ENCODE measurements at regions not wholly inside any gene's neighbourhood (a gene's known extent, or its start where the extent isn't known, plus 50 kb on each side); places are given as distances from the start of the nearest gene placed in this dataset.

- DNase-seq (ENCODE audit: low read depth in 1 of 2, low spot score in 1 of 2): no peak
- H3K27ac ChIP-seq (replicated peaks): no peak overlapping the region
- no peak for TF ChIP-seq GABPA (IDR thresholded peaks at IDR 0.05; ENCODE audit: low read depth)
- TF ChIP-seq CTCF (IDR thresholded peaks at IDR 0.05; ENCODE audit: insufficient read depth, low read length): no peak
- no peak for TF ChIP-seq POLR2AphosphoS5 (IDR thresholded peaks at IDR 0.05; ENCODE audit: low read depth)
- TF ChIP-seq SPI1 (IDR thresholded peaks at IDR 0.05; ENCODE audit: borderline replicate concordance, low read depth): no peak
- TF ChIP-seq REST (IDR thresholded peaks at IDR 0.05; ENCODE audit: insufficient replicate concordance, low read depth): no peak
- no peak overlapping the region for H3K4me3 ChIP-seq (replicated peaks; ENCODE audit: insufficient read depth, low read length)
- peaks cover 2% of the 10 kb centered on the region for H3K27me3 ChIP-seq (ENCODE audit: insufficient read depth, poor library complexity, severe bottlenecking)
Observed at GRCh38 chr21:35566874-35567273, 493.5 kb downstream of the SETD4 start.

- no peak overlapping the region for H3K27ac ChIP-seq (replicated peaks)
- TF ChIP-seq CTCF (IDR thresholded peaks at IDR 0.05; ENCODE audit: insufficient read depth, low read length): no peak
- no peak for TF ChIP-seq SPI1 (IDR thresholded peaks at IDR 0.05; ENCODE audit: borderline replicate concordance, low read depth)
- no peak for TF ChIP-seq REST (IDR thresholded peaks at IDR 0.05; ENCODE audit: insufficient replicate concordance, low read depth)
- TF ChIP-seq POLR2AphosphoS5 (IDR thresholded peaks at IDR 0.05; ENCODE audit: low read depth): no peak
- no peak for TF ChIP-seq GABPA (IDR thresholded peaks at IDR 0.05; ENCODE audit: low read depth)
- peaks cover 4% of the 10 kb centered on the region for H3K27me3 ChIP-seq (ENCODE audit: insufficient read depth, poor library complexity, severe bottlenecking)
- no peak for DNase-seq (ENCODE audit: low read depth in 1 of 2, low spot score in 1 of 2)
- no peak overlapping the region for H3K4me3 ChIP-seq (replicated peaks; ENCODE audit: insufficient read depth, low read length)
Observed at GRCh38 chr21:35565204-35565611, 495.1 kb downstream of the SETD4 start.

- H3K4me3 ChIP-seq (replicated peaks; ENCODE audit: insufficient read depth, low read length): no peak overlapping the region
- H3K27me3 ChIP-seq (ENCODE audit: insufficient read depth, poor library complexity, severe bottlenecking): peaks cover 4% of the 10 kb centered on the region
- H3K27ac ChIP-seq (replicated peaks): no peak overlapping the region
- no peak for TF ChIP-seq CTCF (IDR thresholded peaks at IDR 0.05; ENCODE audit: insufficient read depth, low read length)
- no peak for TF ChIP-seq GABPA (IDR thresholded peaks at IDR 0.05; ENCODE audit: low read depth)
- no peak for TF ChIP-seq REST (IDR thresholded peaks at IDR 0.05; ENCODE audit: insufficient replicate concordance, low read depth)
- TF ChIP-seq POLR2AphosphoS5 (IDR thresholded peaks at IDR 0.05; ENCODE audit: low read depth): no peak
- TF ChIP-seq SPI1 (IDR thresholded peaks at IDR 0.05; ENCODE audit: borderline replicate concordance, low read depth): no peak
- DNase-seq (ENCODE audit: low read depth in 1 of 2, low spot score in 1 of 2): no peak
Observed at GRCh38 chr21:35563885-35564451, 496.4 kb downstream of the SETD4 start.

Measured in HL-60 (cell line).